ENCODE measurements at regions not wholly inside any gene's neighbourhood (a gene's known extent, or its start where the extent isn't known, plus 50 kb on each side); places are given as distances from the start of the nearest gene placed in this dataset.

DNA sequence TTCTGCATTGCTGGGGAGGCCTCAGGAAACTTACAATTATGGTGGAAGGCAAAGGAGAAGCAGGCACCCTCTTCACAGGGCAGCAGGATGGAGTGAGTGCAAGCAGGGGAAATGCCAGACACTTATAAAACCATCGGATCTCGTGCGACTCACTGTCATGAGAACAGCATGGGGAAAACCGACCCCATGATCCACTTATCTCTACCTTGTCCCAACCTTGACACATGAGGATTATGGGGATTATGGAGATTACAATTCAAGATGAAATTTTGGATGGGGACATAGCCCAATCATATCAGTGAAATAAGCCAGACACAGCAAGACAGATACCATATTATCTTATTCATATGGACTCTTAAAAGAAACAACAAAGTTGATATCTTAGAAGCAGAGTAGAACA is 134.9 kb downstream of the C4orf33 start:
- Histone ChIP-seq H3K9me3 (ENCODE audit: control insufficient read depth, insufficient read depth, low read length) (no peaks in the 10 kb centered on the region), H3K9ac (ENCODE audit: low read depth, low read length) (no peak overlapping the region), H3K36me3 (ENCODE audit: control insufficient read depth, insufficient read depth, low read length) (no peaks in the 10 kb centered on the region), H3K27me3 (ENCODE audit: control insufficient read depth, insufficient read depth, low read length) (no peaks in the 10 kb centered on the region), H3K4me1 (ENCODE audit: control insufficient read depth, insufficient read depth, low read length) (no peaks in the 10 kb centered on the region), H3K4me3 (ENCODE audit: low read depth, low read length) (no peak overlapping the region)

DNA sequence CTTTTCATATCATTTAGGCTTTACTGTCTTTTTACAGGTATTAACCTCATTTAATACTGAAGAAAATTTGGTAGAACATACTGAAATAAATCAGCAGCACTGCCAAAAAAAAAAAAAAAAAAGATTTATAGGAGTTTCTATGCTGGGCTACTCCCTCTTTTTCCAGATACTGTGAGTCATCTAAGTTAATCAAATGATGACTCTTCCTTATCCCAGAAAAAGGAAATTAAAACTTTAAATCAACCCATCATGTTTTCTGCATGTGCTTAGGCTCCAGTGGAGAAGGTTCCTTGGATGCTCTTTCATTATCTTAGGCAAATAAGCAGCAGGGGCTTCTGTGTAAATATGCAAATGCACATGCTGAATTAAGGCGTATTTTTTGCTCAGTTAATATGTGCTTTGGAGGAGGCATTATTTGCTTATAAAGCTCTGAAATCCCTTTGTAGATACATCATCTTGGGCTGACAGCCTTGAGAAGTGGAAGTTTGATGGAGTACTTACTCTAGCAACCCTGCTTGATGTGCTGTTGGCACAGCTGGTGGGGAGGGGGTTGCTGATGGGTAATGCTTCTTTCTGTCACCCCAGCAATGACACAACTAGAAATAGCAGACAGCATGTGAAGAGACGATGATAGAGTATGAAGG is 136.1 kb downstream of the C4orf33 start:
- H3K4me1 ChIP-seq (ENCODE audit: control insufficient read depth, insufficient read depth, low read length): no peaks in the 10 kb centered on the region
- H3K9me3 ChIP-seq (ENCODE audit: control insufficient read depth, insufficient read depth, low read length): no peaks in the 10 kb centered on the region
- H3K27me3 ChIP-seq (ENCODE audit: control insufficient read depth, insufficient read depth, low read length): no peaks in the 10 kb centered on the region
- H3K4me3 ChIP-seq (ENCODE audit: low read depth, low read length): no peak overlapping the region
- no peak overlapping the region for H3K9ac ChIP-seq (ENCODE audit: low read depth, low read length)
- H3K36me3 ChIP-seq (ENCODE audit: control insufficient read depth, insufficient read depth, low read length): no peaks in the 10 kb centered on the region

DNA sequence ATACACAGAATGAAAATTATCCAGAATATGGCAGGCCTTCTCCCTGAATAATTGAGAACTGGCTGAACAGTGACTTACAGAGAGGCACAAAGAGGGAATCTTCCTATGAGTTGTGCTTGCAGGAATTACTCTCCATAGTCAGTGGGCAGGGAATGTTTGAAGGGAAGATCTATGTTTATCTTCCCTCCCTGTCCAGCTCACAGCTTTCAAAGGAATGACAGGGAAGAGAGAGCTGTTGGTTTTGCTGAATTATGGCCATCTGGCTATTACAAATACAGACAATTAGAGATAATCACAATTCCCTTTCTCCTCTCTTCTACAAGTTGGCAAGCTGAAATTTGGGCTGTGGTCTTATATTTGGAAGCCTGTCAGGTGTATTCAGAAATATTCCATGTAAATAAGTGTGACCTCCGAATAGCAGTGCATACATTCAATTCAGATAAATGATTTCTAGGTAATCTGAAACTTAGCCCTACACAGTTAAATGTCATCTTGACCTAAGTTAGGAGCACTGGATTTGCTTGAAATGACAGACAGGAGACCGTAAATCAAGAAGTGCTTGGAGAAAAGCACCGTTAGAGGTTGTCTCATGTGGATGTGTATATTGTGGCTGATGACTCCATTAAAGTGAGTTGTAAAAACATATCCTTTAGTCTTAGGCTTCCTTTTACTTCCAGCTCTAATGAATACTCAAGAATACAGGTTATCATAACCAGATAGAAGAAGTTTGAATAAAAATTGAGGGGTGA is 136.8 kb downstream of the C4orf33 start:
- Histone ChIP-seq H3K36me3 (ENCODE audit: control insufficient read depth, insufficient read depth, low read length) (no peaks in the 10 kb centered on the region), H3K9me3 (ENCODE audit: control insufficient read depth, insufficient read depth, low read length) (no peaks in the 10 kb centered on the region), H3K9ac (ENCODE audit: low read depth, low read length) (no peak overlapping the region), H3K4me3 (ENCODE audit: low read depth, low read length) (no peak overlapping the region), H3K27me3 (ENCODE audit: control insufficient read depth, insufficient read depth, low read length) (no peaks in the 10 kb centered on the region), H3K4me1 (ENCODE audit: control insufficient read depth, insufficient read depth, low read length) (no peaks in the 10 kb centered on the region)

DNA sequence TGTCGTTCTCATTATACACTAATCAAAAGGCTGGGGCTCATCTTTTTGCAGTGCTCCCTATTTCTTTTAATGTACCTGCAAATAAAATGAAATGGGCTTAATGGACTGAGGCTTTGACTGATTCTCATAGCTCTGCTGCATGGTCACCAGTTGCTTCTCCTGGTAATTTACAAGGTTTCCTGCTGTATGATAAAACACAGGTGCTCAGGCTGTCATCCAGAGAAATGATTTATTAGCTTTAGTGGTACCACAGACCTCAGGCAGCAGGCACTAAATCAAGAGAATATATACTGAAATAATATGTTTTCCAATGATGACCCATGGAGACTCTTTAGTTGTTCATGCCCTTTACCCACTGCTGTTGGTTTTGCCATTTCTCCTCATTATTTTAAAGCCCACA is 137.7 kb downstream of the C4orf33 start:
- Histone ChIP-seq H3K4me1 (ENCODE audit: control insufficient read depth, insufficient read depth, low read length) (no peaks in the 10 kb centered on the region), H3K4me3 (ENCODE audit: low read depth, low read length) (no peak overlapping the region), H3K9ac (ENCODE audit: low read depth, low read length) (no peak overlapping the region), H3K36me3 (ENCODE audit: control insufficient read depth, insufficient read depth, low read length) (no peaks in the 10 kb centered on the region), H3K9me3 (ENCODE audit: control insufficient read depth, insufficient read depth, low read length) (no peaks in the 10 kb centered on the region), H3K27me3 (ENCODE audit: control insufficient read depth, insufficient read depth, low read length) (no peaks in the 10 kb centered on the region)

DNA sequence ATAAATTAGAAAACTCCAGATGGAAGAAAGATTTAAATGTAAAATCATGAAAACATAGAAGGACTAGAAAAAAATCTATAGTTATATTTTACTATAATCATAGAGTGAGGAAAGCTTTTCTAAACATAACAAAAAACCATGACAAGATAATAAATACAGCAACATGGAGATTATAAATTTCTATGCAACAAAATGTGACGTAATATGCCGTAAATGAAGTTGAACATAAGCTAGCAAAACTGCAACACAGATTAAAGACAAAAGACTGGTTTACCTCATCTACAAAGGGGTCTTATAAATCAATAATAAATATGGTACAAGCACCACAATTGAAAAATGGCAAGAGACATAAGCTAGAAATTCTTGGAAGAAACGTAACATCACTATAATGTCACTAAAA is 140.4 kb downstream of the C4orf33 start:
- H3K36me3 ChIP-seq (ENCODE audit: control insufficient read depth, insufficient read depth, low read length): no peaks in the 10 kb centered on the region
- H3K27me3 ChIP-seq (ENCODE audit: control insufficient read depth, insufficient read depth, low read length): no peaks in the 10 kb centered on the region
- H3K9ac ChIP-seq (ENCODE audit: low read depth, low read length): no peak overlapping the region
- H3K9me3 ChIP-seq (ENCODE audit: control insufficient read depth, insufficient read depth, low read length): no peaks in the 10 kb centered on the region
- H3K4me3 ChIP-seq (ENCODE audit: low read depth, low read length): no peak overlapping the region
- no peaks in the 10 kb centered on the region for H3K4me1 ChIP-seq (ENCODE audit: control insufficient read depth, insufficient read depth, low read length)

DNA sequence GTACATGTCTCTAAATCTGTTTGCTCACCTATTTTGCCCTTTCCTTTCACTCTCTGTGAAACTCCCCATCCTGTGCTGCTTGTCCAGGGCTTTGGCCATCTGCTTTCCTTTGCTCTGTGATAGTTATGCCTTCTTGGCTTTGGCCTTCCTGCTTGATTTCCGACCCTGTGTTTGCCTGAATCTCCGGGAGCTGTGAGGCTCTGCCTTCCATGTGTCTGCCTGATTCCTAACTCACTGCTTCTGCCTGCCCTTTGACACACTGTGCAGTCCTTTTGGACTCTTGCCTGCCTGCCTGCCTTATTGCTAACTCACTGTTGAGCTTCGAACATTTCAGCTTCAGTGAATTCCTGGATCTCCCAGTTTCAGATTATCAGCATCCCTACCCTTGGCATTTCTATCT is 143.1 kb downstream of the C4orf33 start:
- H3K36me3 ChIP-seq (ENCODE audit: control insufficient read depth, insufficient read depth, low read length): no peaks in the 10 kb centered on the region
- H3K4me1 ChIP-seq (ENCODE audit: control insufficient read depth, insufficient read depth, low read length): no peaks in the 10 kb centered on the region
- no peak overlapping the region for H3K4me3 ChIP-seq (ENCODE audit: low read depth, low read length)
- H3K9me3 ChIP-seq (ENCODE audit: control insufficient read depth, insufficient read depth, low read length): no peaks in the 10 kb centered on the region
- no peak overlapping the region for H3K9ac ChIP-seq (ENCODE audit: low read depth, low read length)
- H3K27me3 ChIP-seq (ENCODE audit: control insufficient read depth, insufficient read depth, low read length): no peaks in the 10 kb centered on the region

DNA sequence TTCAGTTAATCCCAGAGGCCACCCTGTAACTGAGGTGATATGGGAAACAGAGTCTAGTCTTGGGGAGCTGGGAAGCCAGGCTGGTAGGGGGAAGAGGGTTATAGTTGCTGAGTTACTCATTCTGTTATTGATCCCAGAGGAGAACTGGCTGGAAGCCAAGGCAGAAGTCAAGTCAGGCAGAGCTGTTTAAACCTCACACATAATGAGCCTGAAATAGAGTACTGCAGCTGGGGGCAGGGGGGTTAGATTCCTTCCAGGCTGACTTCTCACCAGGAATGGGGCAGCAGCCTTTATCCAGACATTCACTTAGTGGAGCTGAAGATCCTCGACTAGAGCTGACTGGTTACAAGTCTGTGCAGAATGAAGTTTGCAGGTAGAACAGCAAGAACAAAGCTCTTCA is 144.9 kb downstream of the C4orf33 start:
- Histone ChIP-seq H3K36me3 (ENCODE audit: control insufficient read depth, insufficient read depth, low read length) (no peaks in the 10 kb centered on the region), H3K9ac (ENCODE audit: low read depth, low read length) (no peak overlapping the region), H3K9me3 (ENCODE audit: control insufficient read depth, insufficient read depth, low read length) (no peaks in the 10 kb centered on the region), H3K4me3 (ENCODE audit: low read depth, low read length) (no peak overlapping the region), H3K27me3 (ENCODE audit: control insufficient read depth, insufficient read depth, low read length) (no peaks in the 10 kb centered on the region), H3K4me1 (ENCODE audit: control insufficient read depth, insufficient read depth, low read length) (no peaks in the 10 kb centered on the region)

DNA sequence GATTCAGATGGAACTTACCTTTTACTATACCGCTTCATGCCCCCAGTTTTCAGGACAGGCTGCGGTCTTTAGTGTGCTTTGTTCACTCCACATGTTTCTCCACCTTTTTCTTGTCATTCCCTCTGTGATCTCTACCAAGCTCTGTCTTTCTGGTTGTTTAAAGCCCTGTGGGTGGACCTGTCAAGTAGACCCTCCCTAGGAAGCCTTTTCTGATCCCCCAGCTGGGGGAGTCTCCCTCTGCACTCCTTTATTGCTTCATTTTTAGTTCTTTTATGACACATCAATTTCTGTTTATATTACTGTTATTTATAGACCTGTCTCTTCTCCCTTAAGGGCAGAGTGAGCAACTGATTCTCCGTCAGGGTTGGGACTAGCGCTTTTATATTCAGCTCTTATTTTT is 150.2 kb downstream of the C4orf33 start:
- H3K9ac ChIP-seq (ENCODE audit: low read depth, low read length): no peak overlapping the region
- H3K9me3 ChIP-seq (ENCODE audit: control insufficient read depth, insufficient read depth, low read length): no peaks in the 10 kb centered on the region
- H3K36me3 ChIP-seq (ENCODE audit: control insufficient read depth, insufficient read depth, low read length): no peaks in the 10 kb centered on the region
- H3K27me3 ChIP-seq (ENCODE audit: control insufficient read depth, insufficient read depth, low read length): no peaks in the 10 kb centered on the region
- H3K4me3 ChIP-seq (ENCODE audit: low read depth, low read length): no peak overlapping the region
- no peaks in the 10 kb centered on the region for H3K4me1 ChIP-seq (ENCODE audit: control insufficient read depth, insufficient read depth, low read length)

DNA sequence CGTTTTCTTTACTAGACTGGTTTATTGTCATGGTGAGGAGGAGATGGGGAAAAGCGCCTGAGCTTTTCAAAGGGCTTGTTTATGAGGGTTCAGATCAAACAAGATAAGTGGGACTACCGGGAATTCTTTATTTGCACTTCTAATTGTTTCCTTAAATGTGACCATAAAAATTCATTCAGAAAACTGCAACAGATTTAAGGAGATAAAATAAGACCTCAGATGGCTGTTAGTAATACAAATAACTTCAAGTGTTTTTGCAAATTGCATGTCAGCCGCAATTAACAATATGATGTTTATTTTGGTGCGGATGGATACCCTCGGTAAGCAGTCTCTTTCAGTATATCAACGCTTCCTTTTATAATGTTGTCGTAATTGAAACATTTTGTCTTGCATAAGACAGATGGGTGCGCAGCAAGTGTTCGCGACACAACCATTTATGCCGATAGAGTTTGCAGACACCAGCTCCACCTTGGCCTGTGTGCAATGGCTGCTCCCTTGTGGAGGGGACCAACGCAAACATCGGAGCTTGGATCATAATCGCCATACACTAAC is 151.0 kb downstream of the C4orf33 start:
- Histone ChIP-seq H3K9me3 (ENCODE audit: control insufficient read depth, insufficient read depth, low read length) (no peaks in the 10 kb centered on the region), H3K4me1 (ENCODE audit: control insufficient read depth, insufficient read depth, low read length) (peaks cover 2% of the 10 kb centered on the region), H3K9ac (ENCODE audit: low read depth, low read length) (no peak overlapping the region), H3K36me3 (ENCODE audit: control insufficient read depth, insufficient read depth, low read length) (no peaks in the 10 kb centered on the region), H3K4me3 (ENCODE audit: low read depth, low read length) (no peak overlapping the region), H3K27me3 (ENCODE audit: control insufficient read depth, insufficient read depth, low read length) (no peaks in the 10 kb centered on the region)

DNA sequence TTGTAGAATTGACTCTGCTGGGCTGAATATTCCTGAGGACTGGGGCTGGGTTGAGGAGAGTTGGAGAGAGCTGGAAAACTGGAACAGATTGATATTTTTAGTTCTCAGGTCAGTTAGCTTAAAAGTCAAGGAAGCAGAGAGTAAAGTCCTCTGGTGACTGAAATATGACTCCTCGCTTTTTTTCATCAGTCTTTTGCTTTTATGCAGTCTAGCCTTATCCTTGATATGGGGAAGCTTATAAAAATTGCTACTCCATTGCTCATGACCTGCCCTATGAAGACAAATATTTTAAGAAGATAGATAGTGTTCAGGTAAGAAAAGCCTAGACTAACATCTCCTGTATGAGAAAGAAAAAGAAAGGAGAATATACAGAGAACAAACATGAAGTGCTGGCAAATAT is 152.7 kb downstream of the C4orf33 start:
- H3K9me3 ChIP-seq (ENCODE audit: control insufficient read depth, insufficient read depth, low read length): no peaks in the 10 kb centered on the region
- no peaks in the 10 kb centered on the region for H3K27me3 ChIP-seq (ENCODE audit: control insufficient read depth, insufficient read depth, low read length)
- H3K9ac ChIP-seq (ENCODE audit: low read depth, low read length): no peak overlapping the region
- no peak overlapping the region for H3K4me3 ChIP-seq (ENCODE audit: low read depth, low read length)
- no peaks in the 10 kb centered on the region for H3K36me3 ChIP-seq (ENCODE audit: control insufficient read depth, insufficient read depth, low read length)
- H3K4me1 ChIP-seq (ENCODE audit: control insufficient read depth, insufficient read depth, low read length): peaks cover 2% of the 10 kb centered on the region

DNA sequence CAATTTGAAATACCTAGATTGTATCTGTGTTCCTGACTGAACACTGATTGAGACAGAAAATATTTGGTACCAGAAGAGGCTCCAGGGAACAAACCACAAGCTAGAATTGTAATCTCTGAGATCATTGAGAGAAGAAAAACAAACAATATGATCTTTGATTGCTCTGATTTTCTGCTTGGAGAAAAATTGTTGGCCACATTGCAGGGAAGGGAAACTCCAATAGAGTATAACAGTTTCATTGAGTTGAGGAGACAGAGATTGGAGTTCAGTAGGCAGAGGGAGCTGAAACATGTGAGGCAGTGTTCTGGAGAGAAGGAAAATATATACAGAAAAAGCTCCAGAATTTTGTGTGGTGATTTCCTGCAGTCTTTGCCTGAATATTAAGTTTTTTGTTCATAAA is 158.2 kb downstream of the C4orf33 start:
- no peaks in the 10 kb centered on the region for H3K27me3 ChIP-seq (ENCODE audit: control insufficient read depth, insufficient read depth, low read length)
- no peaks in the 10 kb centered on the region for H3K9me3 ChIP-seq (ENCODE audit: control insufficient read depth, insufficient read depth, low read length)
- no peak overlapping the region for H3K9ac ChIP-seq (ENCODE audit: low read depth, low read length)
- H3K4me1 ChIP-seq (ENCODE audit: control insufficient read depth, insufficient read depth, low read length): peaks cover 2% of the 10 kb centered on the region
- no peak overlapping the region for H3K4me3 ChIP-seq (ENCODE audit: low read depth, low read length)
- no peaks in the 10 kb centered on the region for H3K36me3 ChIP-seq (ENCODE audit: control insufficient read depth, insufficient read depth, low read length)

DNA sequence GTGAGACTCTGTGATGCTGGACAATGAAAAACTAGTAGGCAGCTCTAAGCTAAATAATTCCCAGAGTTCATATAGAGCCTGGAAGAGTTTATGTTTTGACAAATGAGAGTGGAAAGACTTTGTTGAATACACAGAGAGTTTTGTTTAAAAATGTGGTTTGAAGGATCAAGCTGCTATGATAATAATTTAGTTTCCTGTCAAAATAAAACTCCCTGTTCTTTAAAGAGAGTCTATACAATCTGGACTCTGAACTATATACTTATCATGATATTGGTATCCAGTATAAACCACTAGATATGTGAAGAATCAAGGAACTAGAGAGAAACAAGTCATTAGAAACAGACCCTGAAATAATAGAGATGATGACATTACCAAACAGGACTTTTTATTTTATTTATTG is 158.6 kb downstream of the C4orf33 start:
- Histone ChIP-seq H3K9me3 (ENCODE audit: control insufficient read depth, insufficient read depth, low read length) (no peaks in the 10 kb centered on the region), H3K27me3 (ENCODE audit: control insufficient read depth, insufficient read depth, low read length) (no peaks in the 10 kb centered on the region), H3K36me3 (ENCODE audit: control insufficient read depth, insufficient read depth, low read length) (no peaks in the 10 kb centered on the region), H3K9ac (ENCODE audit: low read depth, low read length) (no peak overlapping the region), H3K4me3 (ENCODE audit: low read depth, low read length) (no peak overlapping the region), H3K4me1 (ENCODE audit: control insufficient read depth, insufficient read depth, low read length) (peaks cover 2% of the 10 kb centered on the region)

All from iPS-15b (cell line).